ENCODE measurements at regions not wholly inside any gene's neighbourhood (a gene's known extent, or its start where the extent isn't known, plus 50 kb on each side); places are given as distances from the start of the nearest gene placed in this dataset.

- TF ChIP-seq, protein P1, sequence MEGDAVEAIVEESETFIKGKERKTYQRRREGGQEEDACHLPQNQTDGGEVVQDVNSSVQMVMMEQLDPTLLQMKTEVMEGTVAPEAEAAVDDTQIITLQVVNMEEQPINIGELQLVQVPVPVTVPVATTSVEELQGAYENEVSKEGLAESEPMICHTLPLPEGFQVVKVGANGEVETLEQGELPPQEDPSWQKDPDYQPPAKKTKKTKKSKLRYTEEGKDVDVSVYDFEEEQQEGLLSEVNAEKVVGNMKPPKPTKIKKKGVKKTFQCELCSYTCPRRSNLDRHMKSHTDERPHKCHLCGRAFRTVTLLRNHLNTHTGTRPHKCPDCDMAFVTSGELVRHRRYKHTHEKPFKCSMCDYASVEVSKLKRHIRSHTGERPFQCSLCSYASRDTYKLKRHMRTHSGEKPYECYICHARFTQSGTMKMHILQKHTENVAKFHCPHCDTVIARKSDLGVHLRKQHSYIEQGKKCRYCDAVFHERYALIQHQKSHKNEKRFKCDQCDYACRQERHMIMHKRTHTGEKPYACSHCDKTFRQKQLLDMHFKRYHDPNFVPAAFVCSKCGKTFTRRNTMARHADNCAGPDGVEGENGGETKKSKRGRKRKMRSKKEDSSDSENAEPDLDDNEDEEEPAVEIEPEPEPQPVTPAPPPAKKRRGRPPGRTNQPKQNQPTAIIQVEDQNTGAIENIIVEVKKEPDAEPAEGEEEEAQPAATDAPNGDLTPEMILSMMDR (IDR thresholded peaks at IDR 0.05) = no peak
- TF ChIP-seq POLR2AphosphoS5 (IDR thresholded peaks at IDR 0.05) (no peak), POLR2A (IDR thresholded peaks at IDR 0.05) (no peak)
Observed at GRCh38 chr9:106333481-106333880, 529.5 kb upstream of the ZNF462 start.
